GM21360 (cell line): ENCODE measurements at regions not wholly inside any gene's neighbourhood (a gene's known extent, or its start where the extent isn't known, plus 50 kb on each side); places are given as distances from the start of the nearest gene placed in this dataset.
"Not testable (repeated sequence)": the region's sequence is repeated elsewhere in the genome, so short reads cannot be mapped to it uniquely, and the experiment has no call there.

Experiments
- ATAC-seq: cut with Tn5 transposase; IDR thresholded peaks from one replicate; pipeline ENCODE4 v1.9.1; 2021; ENCODE audit warnings: mild to moderate bottlenecking, moderate library complexity; ENCODE audit not compliant: unreplicated experiment

DNA sequence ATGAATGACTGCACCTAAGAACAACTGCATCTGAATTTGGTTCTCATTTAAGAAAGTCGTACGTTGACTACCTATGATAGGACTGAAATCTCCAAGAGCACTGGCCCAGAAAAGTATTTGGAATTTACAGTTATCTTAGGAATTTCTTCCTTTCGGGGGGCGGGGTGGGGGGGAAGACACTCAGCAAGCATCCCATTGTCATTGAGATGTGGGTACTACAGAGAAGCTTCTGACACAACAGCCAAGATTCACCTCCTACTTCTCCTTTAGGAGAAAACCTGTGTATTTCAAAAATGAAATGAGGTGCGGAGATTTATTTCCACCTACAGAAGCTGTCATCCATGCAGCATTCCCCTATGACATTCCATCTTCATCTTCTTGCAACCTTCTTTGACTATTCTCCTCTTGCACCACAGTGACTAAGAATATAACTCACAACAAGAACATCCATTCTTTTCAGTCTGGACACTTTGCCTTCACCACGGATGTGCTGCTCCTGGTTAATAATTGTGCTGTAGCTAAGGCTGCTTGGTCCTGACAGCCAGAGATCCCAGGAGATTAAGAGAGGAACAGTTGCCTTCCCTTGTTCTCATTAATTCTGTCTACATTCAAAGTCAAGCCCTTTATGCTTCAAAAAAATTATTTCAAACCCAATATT lies 98.4 kb upstream of the FRMD4A start:
- ATAC-seq, result no peak

DNA sequence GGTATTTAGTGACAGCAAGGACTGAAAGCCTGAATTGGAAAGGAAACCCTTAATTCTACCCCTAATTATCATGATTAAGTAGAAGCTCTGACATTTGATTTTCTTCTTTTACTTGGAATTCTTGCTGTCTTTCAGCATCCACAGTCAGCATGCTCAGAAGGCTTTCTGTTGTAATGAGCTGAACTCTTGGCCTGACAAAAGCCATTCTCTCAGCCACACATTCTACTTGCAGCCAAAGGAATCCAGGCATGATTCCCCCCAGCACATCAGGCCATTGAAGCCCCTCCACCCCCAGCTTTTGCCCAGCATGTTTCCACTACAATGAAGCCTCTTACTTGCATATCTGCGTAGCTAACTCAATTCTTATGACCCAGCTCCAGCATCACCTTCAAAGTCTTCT lies 94.3 kb upstream of the FRMD4A start:
- no peak for ATAC-seq

DNA sequence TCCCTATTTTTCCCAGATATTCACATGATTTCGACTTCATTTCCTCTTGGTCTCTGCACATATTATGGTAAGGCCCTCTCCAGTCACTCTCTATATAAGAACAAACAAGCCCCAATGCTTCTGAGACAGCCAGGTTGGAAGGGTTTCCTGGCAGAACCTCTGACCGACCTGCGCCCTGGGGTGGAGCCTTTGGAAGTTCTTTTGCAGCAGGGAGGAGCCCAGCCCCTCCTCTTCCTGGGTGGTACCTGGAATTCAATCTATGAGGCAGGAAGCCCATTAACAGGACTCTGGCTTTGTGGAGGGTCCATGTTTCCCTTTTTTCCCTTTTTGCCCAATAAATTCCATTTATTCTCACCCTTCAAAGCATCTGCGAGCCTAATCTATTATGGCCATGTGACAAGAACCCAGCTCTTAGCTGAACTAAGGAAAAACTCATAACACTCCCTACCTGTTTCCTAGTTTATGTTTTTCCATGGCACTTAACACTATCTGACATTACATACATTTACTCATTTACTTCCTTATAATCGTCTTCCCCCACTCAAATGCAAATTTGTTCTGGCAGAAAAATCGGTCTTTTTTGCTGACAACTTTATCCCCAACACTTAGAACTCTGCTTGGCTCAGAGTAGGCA lies 92.5 kb upstream of the FRMD4A start:
- no peak for ATAC-seq

DNA sequence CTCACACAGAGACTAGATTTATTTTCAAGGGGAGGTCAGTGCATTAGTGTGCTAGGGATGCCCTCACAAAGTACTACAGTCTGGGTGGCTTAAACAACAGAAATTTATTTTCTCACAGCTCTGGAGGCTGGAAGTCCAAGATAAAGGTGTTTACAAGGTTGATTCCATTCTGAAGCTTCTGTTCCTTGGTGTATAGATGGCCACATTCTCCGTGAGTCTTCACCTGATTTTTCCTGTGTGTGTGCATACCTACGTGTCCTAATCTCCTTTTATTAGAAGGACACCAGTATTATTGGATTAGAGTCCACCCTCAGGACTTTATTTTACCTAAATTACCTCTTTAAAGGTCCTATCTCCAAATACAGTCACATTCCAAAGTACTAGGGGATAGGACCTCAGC lies 91.7 kb upstream of the FRMD4A start:
- no peak for ATAC-seq

DNA sequence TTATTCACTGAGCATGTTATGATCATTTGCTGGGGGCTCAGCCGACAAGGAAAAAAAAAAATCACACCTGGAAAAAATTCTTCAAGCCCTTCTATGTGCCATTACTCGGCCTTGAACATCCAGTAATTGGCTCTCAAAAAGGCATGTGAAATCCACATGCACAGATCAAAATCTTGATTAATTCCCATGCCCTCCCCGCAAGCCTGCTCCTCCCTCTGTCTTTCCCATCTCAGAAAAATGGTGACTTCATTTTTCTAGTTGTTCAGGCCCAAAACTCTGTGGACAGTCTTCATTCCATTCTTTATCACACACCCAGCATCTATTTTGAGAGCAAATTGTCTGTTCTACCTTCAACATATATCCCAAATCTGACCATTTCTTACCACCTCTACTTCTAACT lies 91.2 kb upstream of the FRMD4A start:
- ATAC-seq, result no peak

DNA sequence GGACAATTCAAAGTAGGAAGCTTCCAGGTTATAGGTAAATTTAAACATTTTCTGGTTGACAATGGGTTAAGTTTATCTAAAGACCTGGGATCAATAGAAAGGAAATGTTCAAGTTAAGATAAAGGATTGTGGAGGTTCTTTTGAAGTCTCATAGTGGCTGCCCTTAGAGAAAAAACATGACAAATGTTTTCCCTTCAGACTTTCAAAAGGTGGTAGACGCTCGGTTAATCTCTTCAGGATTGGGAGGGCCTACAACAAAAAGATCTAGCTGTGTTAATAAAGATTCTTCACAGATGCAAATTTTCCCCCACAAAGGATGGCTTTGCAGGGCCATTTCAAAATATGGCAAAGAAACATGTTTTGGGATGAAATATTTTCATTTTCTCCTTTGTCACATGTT lies 86.6 kb upstream of the FRMD4A start:
- ATAC-seq, result not testable (repeated sequence)

DNA sequence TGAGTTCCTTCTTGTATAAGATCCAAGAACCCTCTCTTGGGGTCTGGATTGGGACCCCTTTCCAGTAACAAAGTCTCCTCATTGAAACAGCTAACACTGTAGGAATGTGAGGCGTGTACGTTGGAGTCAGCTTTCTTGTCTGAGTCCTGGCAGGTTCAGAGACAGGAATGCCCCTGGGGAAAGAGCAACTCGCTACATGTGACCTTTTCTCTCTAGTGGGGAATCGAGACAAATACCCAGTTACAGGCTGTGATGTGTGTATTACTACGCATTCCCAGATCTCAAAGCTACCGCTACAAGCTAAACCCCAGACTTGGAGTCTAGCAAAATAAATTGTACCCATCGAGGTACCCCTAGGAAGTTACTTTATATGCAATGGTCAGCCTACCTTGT lies 85.6 kb upstream of the FRMD4A start:
- ATAC-seq, result no peak

DNA sequence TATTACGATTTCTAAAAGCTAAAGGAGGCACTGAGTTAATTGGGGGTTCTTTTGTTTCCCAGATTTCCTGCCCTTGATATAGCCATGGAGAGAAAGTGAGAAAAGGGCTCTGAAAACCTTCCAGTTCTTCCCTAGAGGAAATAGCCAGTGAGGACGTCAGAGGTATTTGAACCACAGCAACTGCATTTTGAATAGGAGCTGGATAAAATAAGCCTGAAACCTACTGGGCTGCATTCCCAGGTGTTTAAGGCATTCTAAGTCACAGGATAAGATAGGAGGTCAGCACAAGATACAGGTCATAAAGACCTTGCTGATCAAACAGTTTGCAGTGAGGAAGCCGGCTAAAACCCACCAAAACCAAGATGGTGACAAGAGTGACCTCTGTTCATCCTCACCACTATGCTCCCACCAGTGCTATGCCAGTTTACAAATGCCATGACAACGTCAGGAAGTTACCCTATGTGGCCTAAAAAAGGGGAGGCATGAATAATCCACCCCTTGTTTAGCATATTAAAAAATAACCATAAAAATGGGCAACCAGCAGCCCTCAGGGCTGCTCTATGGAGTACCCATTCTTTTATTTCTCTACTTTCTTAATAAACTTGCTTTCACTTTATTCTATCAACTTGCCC lies 85.1 kb upstream of the FRMD4A start:
- ATAC-seq, result no peak

DNA sequence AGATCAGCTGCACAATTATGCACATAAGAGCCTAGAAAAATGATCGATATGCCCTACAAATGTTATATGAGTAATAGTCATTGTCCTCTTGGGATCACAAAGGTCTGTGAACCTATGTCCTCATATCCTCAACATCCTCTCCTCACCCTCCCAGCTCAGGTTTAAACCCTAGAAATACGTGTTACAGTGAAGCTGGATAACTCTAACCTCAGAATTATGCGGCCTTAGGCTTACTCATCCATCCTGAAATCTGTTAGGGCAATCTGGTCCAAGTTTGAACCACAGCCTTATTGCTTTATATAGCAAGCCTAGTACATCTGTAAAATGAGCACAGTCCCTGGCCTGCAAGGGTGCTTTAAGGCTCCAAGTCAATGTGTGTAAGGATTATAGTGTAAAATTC lies 84.2 kb upstream of the FRMD4A start:
- no peak for ATAC-seq

DNA sequence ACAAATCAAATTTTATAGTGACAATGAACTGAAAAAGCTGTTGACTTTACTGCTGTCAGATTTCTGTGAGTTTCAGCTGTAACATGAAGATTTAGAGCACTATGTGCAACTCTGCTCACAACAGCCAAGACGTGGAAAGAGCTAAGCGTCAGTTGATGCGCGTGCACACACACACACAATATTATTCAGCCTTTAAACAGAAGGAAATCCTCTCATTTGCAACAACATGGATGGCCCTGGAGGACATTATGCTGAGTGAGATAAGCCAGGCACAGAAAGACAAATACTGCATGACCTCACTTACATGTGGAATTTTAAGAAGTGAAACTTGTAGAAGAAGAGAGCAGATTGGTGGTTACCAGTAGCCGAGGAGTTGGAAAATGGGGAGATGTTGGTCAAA lies 82.8 kb upstream of the FRMD4A start:
- no peak for ATAC-seq

DNA sequence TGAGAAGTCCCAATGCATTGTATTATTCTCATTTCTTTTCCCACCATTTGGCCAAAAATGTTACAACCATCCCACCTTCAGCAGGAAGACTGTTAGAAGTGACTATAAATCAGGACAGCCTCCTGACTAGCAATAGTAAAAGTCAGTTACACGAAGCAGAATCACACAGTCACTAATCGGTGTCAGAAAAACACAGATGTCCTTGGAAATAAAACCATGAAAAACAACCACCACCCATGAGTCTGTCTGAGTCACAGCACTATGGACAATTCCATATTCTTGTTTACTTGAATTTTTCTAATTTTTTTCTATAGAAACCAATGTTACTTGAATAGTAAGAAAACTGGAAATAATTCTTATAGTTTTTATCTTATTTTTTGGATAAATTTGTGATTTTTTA lies 81.9 kb upstream of the FRMD4A start:
- no peak for ATAC-seq

DNA sequence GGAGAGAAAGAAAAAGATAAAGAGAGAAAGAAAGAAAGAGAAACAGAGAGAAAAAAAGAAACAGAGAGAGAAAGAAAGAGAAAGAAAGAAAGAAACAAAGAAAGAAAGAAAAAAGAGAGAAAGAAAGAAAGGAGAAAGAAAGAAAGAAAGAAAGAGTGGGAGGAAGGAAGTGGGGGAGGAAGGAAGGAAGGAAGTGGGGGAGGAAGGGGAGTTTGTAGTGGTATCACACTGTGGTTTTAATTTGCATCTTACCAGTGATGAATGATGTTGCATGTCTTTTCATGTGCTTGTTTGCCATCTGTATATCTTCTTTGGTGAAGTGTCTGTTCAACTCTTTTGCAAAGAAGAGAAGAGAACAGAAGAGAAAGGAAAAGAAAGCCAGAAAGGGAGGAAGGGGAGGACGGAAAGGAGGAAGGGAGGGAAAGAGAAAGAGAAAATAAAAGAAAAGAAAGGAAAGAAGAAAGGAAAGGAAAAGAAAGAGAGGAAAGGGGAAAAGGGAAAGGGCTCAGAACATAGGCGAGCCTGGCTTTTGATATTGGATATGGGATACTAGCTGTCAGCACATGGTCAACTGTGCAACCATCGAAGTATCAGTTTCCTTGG lies 79.2 kb upstream of the FRMD4A start:
- ATAC-seq, result no peak

DNA sequence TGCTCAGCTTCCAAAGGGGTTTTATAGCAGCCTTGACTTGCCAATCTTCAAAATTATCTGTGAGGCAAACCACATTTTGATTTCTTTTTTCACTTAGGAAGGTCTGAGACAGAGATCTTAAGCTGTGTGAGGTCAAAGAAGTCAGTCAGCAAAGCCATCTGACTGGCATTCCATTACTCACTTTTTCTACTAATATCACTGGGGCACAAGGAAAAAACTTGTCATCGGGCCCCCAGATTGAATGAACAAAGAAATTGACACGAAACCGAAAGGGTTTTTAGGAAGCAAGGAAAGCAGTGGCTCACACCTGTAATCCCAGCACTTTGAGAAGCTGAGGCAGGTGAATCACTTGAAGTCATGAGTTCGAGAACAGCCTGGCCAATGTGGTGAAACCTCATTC lies 78.5 kb upstream of the FRMD4A start:
- no peak for ATAC-seq

DNA sequence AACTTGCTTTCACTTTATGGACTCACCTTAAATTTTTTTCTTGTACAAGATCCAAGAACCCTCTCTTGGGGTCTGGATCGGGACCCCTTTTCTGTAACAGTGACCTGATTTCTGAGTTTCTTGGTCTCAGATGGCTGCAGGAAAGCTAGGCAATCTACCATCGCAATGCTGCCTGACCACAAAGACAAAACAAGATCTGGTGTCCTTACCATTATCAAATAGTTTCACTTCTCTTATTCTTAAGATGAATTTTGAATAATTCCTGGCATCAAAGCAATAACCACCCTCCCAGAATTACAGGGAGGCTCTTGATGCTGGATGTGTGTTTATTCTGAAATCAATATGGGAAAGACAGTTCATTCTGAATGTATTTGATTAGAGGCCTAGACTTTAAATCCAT lies 77.4 kb upstream of the FRMD4A start:
- no peak for ATAC-seq

DNA sequence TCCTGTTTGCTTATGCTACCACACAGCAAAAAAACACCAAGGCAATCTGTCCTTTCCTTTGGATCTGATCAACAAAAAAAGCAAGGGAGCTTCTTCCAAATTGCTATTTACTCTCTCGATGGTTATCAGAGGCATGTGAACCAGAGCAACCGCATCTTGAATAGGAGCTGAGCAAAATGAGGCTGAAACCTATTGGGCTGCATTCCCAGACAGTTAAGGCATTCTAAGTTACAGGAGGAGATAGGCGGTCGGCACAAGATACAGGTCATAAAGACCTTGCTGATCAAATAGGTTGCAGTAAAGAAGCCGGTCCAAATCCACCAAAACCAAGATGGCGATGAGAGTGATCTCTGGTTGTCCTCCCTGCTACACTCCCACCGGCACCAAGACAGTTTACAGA lies 76.8 kb upstream of the FRMD4A start:
- no peak for ATAC-seq

DNA sequence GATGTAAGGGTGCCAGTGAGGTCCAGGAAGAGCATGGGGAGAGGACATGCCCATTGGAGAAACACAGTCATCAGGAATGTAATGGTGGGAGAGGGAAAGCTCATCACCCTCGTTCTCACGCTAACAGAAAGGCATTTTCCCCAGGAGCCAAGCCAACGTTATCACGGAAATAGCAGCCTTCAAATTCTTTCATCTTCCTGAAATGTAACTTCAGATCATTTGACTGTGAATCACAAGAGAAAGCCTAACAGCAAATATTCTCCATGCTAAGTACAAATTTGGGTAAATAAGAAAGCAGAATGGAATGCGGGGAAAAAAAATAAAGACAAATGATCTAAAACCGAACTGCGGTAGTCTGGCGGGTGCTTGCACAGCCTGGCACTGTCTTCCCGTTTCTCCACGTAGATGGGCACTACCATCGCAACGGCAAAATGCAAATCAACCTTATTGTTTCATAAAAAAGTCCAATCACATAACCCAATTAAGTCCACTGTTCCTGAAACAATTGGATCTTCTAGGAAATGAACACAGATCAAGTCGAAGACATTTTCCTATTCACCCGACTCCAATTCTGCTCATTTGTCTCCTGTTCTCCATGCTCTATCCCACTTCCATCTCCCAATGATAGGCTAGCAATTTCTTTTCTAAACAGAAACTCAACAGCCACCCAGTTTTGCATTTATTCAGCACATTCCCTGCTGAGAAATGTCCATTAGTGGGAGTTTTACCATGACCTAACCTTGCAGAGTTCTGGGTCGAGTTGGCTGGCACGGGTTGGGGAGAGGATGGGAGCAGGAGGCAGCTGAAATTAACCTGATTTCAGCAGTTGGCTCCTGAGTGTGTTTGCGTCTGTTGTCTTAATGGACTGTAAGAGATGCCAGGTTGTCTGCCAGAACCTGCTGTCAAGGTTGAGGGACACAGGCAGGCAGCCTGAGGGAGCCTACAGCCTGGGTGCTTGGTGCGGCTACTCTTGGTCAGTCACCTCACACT lies 74.6 kb upstream of the FRMD4A start:
- no peak for ATAC-seq

DNA sequence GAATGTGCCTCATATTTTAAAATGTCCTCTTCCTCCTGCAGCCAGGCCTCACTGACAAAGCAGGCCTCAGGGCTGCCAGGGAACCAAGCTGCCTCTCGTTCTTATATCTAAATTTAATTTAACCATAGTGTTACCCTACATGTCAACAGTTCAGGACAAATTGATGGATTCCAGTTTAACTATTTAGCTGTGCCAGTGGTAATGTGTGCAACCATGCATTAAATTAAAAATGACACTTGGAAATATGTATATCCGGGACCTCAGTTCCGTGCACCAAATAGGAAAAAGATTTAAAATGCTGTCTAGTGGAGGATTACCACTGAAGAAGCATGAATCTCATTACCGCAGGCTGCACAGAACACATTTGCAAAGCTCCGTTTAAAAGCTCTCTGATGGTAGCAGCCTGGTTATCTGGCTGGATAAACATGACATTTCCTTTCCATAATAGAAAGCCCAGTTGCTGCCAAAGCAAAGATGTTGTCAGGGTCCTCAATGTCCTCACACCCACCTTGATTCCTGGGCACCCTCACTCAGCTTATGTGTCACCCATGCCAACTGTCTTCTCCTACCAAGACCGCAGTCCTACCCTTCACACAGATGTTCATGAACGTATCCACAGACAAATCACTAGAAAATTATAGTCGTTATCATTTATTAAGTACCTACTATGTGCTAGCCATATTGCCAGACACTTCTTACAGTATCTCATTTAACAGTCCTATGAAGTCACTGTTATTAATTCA lies 73.3 kb upstream of the FRMD4A start:
- no peak for ATAC-seq

DNA sequence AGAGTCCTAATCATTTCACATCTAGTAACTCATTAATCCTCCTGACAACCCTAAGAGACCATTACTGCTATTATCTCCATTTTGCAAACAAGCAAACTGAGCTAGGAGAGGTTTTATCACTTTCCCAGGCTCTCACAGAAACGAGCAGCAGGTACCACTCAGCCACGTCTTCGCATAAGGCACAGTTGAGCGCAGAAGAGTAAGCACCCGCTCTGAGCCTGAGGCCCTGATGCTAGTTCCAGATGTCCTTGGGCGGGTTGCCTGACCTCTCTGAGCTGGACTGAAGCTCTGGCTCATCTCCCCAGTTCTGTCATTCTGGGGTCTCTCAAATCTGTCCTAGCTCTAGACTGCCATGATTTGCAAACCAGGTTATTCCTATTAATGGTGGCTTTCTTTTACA lies 72.6 kb upstream of the FRMD4A start:
- no peak for ATAC-seq

DNA sequence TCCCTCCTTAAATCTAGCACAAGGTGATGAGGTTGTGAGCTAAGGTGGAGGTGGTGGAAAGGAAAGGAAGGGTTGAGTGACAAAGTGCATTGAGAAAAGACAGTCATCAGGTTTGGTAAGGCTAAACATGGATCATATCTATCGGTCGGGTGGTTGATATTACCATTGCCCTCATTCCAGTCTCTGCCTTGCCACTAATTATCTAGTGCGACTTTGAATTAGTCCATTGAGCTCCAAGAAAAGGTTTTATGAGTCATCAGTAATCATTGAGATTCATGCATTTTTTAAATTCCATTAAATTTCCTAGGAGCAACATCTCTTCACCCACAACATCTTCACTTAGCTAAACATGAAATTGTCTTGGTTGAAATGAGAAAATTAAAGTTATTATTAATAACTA lies 68.9 kb upstream of the FRMD4A start:
- ATAC-seq, result no peak

DNA sequence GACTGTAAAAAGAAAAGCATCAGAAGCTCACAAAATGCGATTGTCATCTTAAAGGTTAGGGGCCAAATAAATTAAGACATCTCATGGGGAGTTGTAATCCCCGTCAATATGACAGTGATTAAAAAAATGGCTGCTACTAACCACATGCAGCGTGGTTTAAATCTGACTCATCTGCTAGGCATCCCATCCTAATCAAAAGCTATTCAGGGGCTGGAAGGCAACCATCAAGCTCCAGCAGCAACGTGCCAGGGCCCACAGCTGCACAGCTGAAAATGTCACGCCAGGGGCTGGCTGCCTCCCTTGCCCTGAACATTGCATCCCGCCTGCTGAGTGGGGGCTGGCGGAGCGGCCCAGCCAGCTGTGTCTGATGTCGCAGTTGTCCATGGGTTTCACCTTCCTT lies 66.3 kb upstream of the FRMD4A start:
- ATAC-seq, result no peak
